NCI-H2081 treated with DMSO at 0.1 percent for 48 hours (cell line): ENCODE measurements at regions not wholly inside any gene's neighbourhood (a gene's known extent, or its start where the extent isn't known, plus 50 kb on each side); places are given as distances from the start of the nearest gene placed in this dataset.
"Not testable (repeated sequence)": the region's sequence is repeated elsewhere in the genome, so short reads cannot be mapped to it uniquely, and the experiment has no call there.

Experiments used
- DNase-seq: peaks from one replicate; lab custom pipeline; 2025; lab: John Stamatoyannopoulos, UW

DNA sequence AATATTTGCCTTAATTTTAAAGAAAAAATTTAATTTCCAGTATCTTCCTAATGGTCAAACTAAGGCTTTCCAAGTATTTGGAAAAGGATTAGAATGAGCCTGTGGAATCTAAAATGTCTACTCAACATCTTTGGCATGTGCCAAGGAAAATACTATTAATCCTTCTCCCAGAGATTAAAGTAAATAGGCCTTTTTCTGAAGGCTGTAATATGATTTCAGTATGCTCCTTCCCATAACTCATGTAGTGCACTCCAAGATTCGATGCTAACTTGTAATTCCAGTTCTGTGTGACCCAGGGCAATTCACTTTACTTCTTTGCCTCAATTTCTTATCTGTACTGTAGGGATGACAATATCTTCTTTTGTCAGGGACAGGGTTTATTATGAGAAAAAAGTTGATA is 196.9 kb downstream of the ZIC5 start:
- no peak for DNase-seq

DNA sequence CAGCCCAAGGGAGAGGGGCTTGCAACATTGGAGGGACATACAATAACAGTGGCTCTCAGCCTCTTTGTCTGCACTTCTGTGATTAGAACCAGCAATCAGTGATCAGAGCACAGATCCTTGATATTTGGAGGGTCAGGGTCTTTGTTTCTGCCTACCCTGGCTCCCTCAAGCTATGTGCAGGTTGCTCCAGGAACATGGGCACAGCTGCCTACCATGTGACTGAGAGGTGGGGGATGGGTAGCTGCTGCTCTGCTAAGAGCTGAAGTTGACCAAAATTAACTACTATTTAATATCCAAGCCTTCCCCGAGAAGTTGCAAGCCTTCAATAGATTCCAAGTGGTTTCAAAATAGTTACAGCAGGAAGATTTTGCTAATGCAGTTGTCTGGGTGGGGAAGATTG is 202.6 kb downstream of the ZIC5 start:
- no peak for DNase-seq

DNA sequence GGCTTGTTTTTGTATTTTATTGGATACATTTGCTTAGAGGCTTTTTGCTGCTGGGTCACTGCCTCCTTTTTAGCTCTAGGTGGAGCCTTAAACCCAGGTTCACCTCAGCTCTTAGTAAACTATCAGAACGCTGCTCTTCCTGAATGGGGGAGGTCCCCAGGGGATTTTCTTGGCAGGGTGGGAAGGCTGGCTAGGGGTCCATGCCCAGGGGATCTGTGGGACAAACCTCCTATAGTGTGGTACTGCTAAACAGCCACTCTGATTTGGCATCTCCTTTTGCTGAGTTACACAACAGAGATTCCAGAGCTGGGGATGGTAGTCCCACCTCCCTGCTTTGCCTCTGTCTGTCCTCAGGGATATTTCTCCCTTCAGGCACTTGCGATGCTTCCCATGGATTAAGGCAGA is 204.9 kb downstream of the ZIC5 start:
- peak; percentile 20 for DNase-seq

DNA sequence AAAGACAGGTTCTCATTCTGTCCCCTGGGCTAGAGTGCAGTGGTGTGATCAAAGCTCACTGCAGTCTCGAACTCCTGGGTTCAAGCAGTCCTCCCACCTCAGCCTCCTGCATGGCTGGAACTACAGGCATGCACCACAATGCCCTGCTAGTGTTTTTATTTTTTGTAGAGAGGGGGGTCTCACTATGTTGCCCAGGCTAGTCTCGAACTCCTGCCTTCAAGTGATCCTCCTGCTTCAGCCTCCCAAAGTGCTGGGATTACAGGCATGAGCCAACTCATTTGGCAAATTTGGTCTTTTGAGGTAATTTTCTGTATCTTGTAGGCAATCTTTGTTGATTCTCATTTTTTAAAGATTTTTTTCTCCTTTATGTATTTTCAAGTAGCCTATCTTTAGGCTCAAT is 205.7 kb downstream of the ZIC5 start:
- no peak for DNase-seq

DNA sequence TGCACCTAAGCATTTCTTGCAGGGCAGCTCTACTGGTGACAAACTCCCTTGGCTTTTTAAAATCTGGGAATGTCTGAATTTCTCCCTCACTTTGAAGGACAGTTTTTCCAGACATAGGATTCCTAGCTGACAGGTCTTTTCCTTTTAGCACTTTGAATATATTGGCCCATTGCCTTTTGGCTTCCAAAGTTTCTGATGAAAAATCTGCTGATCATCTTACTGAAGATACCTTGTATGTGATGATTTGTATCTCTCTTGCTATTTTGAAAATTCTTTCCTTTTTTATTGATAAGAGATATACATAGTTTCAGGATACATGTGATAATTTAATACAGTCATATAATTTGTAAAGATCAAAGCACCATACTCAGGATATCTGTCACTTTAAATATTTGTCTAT is 211.1 kb downstream of the ZIC5 start:
- no peak for DNase-seq

DNA sequence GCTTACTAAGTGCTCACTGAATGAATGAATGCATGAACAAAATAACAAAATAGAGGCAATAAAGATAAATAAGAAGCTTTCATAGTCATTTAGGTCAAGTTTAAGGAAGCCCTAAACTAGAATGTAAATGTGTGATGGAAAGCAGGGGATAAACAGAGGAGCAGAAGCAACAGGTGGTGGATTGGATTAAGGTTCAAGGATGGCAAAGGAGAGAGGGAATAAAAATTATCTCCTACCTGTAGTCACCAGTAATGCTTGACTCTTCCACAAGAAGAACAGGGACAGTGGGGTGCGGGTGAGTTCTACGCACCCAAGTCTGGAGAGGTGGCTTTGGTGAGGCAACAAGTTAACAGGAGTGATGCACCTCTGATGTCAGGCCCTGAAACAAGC is 212.4 kb downstream of the ZIC5 start:
- DNase-seq = no peak

DNA sequence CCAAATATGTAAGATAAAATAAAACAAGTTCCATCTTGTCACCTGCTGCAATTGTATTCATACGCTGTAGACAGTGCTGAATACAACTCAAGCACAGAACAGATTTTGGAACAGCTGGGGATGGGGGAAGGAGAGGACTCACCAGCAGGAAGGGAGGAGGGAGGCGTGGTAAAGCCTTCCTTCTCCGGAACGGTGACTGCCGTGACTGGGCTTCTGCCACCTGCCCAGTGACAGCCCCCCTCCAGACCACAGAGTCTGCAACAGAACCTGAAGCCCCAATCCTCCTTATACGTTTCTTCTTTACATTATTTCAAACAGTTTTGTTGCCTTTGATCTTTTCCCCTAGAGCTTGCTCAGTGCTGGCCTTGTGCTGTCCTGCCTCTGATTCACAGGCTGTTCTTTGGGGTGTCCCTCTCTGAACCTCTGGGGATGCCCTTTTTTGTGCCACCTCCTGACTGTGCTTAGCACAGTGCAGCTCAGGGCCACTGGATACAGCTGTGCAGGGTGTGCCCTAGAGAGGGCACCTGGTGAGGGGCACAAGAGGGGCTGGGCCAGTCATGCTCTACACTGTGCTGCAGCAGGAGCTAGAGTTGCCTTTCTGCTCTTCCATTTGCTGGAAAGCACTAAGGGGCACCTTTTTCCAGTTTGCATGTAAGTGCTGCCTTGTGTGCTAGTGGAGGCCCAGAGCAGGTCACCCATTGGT is 213.0 kb downstream of the ZIC5 start:
- DNase-seq = peak; percentile 53

DNA sequence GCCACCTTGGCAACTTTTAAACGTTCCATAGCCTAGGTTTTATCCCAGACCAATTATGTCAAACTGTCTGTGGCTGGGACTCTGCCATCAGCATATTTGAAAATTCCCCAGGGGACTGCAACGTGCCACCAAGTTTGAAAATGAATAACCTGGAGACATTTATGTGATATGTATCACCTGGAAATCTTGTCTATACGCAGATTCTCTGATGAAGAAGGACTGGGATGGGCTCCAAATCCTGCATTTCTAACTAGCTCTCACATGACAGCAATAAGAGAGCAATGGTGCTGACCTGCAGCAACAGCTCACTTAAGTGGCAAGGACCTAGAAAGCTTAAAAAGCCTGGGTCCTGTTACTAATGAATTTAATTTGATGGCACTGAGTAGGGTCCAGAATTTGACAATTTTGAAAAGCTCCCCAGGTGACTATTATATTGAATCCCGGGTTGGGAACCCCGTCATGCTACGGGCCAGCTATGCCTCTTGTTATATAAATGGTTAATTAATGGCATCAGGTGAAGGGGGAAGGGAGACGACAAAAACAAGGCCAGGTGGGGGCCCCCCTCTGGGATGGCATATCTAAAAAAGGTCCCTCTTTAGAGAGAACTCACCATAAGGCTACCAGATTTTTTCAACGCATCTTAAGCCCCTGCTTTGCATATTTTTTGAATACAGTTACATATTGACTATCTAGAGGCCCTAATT is 213.7 kb downstream of the ZIC5 start:
- peak; percentile 82 for DNase-seq

DNA sequence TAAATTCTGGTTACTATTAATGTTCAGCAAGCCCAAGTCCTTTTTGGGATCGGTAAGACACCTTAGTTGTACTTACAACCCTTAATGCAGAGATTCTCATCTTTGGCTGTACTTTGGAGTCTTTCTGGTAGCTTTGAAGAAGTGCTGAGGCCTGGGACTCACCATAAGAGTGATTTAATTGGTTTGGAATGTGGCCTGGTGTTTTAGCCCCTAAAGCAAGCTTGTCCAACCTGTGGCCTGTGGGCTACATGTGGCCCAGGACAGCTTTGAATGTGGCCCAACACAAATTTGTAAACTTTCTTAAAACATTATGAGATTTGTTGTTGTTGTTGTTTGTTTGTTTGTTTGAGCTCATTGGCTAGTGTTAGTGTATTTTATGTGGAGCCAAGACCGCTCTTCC is 215.3 kb downstream of the ZIC5 start:
- DNase-seq = no peak

DNA sequence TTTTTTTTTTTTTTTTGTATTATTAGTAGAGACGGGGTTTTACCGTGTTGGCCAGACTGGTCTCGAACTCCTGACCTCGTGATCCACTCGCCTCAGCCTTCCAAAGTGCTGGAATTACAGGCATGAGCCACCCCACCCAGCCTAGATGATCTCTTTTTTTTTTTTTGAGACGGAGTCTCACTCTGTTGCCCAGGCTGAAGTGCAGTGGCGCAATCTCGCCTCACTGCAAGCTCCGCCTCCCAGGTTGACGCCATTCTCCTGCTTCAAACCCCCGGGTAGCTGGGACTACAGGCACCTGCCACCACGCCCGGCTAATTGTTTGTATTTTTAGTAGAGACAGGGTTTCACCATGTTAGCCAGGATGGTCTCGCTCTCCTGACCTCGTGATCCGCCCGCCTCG is 216.8 kb downstream of the ZIC5 start:
- DNase-seq = not testable (repeated sequence)

DNA sequence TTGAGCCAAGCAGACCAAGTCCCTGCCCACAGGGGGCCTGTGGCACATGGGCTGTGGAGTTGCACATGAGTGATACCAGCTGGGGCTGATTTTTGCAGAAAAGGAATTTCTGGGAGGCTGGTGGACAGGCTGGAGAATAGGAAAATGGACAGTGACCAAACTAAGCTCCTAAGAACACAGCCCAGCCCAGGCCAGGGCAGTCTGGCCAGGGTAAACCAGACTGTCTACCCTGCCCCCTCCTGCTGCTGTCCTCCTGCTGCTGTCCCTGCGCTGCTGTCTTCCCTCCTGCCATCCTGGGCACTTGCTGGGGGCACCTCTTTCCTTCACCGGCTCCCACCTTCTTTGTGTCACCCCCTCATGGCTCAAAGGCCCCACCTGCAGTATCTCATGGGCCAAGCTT is 219.2 kb downstream of the ZIC5 start:
- DNase-seq = no peak

DNA sequence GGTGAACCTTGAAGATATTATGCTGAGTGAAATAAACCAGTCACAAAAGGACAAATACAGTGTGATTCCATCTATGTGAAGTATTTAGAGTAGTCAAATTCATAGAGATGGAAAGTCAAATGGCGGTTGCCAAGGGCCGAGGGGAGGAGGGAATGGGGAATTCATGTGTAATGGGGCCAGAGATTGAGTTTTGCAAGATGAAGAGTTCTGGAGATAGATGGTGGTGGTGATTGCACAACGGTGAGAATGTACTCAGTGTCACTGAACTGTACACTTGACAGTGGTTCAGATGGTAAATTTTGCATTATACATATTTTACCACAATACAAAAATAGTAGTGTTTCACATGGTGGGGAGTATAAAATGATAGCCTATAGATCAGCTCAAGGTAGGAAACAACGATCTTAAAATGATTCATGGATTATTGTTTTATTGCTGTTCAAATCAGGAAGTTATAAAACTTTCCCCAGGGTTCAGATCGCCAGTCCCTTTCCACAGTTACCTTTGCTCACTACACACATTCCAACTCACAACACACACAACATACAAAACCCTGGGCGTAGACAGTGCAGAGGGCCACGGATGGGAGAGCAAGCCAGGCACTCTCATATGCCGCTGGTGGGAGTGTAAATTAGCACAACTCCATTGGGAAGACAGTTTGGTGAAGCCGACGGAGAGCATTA is 219.9 kb downstream of the ZIC5 start:
- no peak for DNase-seq

DNA sequence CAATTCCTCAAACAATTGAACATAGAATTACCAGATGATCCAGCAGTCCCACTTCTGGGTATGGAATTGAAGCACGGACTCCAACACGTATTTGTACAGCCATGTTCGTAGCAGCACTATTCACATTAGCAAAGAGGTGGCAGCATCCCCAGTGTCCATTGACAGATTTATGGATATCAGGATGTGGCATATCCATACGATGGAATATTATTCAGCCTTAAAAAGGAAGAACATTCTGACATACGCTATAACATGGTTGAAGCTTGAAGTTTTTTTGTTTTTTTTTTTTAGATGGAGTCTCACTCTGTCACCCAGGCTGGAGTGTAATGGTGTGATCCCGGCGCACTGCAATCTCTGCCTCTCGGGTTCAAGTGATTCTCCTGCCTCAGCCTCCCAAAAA is 220.6 kb downstream of the ZIC5 start:
- DNase-seq = no peak

DNA sequence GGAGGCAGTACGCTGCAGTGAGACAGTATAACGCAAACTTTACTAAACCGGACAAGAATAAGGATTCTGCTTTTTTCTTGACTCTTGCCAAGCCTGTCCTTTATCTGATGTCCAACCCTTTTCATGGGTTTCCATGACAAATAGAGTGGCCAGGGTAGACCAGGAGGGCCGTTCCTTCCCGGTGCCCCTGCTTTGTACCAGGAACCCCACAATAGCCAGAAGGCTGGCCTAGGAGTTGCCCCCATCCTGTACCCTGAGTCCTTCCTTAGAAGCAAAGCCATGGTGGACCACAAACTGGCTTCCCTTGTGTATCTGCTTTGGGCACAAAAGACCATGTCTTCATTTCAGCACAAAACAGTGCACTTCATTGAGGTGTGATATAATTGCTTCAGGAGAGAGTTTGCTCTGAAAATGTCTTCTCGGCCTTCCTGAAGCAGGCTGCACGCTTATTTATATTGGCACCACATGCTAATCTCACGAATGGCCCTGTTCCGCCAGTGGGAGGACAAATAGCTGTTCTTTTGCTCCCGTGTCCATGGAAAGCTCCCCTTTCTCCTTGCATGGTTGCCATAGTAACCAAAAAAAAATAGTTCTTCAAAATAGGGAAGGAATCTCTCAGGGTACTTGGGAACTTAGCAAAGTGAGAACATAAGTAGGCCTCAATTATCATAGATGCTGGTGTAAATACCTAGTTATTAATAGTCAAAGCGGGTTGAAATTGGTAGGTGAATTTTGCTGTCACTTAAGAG is 222.1 kb downstream of the ZIC5 start:
- no peak for DNase-seq

DNA sequence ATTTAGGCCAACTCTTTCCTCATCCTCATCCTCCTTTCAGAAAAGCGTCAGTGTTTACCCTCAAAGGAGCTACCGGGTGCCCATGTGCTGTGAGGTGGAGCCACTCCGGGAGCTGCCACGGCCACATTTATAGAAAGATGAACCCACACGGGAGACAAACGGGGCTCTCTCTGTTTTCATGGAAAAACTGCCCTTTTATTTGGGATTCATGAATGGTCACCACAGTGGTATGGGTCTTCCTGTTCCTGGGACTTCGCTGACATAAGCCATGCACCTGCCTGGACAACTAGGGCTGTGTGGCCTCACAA is 224.2 kb downstream of the ZIC5 start:
- no peak for DNase-seq

DNA sequence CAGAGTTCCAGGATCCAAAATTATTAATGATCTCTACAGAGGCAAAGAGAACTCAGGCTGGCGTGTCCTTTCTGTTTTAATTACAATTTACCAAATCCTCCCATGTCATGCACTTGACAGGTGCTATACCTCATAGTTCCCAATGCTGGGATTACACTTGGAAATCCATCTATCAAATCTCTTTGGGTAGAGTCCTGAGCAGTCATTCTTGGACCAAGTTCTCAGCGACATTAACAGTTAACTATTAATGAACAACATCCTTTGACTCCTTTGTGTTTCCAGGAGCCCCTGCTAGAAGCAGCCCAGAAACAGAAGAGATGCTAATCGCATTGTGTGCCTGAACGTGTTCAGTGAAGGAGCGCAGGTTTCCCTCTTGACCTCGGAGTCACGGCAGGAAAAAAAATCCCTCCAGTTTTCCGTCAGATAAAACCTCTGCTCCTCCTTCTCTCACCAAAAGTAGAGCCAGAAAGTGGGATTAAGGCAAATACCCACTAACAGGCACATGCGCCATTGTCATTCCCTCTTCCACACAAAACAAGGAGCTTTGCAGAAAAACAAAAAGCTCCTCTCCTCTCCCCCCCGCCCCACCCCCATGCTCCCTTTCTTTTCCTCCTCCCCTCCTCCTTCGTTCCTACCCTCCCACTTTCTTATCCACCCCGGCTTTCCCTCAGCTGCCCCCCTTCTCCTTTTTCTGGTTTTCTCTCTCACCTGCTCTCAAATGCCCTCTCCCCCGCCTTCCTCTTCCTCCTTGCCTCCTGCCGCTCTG is 224.7 kb downstream of the ZIC5 start:
- no peak for DNase-seq

DNA sequence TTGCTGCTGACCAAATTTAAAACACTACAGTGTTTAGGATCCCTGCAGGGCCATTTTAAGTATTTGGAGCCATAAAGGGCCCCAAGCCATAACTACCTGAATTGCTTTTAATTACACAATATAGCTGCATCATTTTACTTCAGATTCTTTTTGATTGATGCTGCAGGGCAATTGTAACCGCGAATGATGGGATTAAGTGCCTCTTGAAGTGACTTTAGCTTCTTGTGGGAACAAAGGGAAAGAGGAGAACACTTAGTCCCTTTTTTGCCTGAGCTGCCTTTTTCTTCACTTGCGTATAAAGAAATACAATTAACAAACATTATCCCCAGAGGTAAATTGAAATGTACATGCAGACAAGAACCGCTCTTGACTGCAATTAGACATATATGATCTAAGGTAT is 228.5 kb downstream of the ZIC5 start:
- DNase-seq = peak; percentile 57

DNA sequence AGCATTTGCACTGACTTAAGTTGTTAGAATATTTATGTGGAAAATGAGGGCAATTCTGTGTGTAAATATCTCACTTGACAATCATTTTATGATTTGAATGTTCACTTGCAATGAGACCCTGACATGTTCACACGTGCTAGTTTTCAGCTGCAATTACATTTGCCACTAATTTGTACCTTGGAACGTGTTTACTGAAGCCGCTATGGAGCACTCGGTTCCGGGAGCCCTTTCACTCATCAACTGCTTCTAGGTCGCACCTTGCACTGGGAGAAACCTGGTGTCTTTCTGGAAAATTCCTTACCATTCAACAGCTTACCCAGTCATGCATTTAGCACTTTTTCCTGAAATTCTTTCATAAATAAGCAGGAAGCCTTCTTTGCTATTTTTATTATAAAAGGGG is 229.6 kb downstream of the ZIC5 start:
- peak; percentile 40 for DNase-seq

DNA sequence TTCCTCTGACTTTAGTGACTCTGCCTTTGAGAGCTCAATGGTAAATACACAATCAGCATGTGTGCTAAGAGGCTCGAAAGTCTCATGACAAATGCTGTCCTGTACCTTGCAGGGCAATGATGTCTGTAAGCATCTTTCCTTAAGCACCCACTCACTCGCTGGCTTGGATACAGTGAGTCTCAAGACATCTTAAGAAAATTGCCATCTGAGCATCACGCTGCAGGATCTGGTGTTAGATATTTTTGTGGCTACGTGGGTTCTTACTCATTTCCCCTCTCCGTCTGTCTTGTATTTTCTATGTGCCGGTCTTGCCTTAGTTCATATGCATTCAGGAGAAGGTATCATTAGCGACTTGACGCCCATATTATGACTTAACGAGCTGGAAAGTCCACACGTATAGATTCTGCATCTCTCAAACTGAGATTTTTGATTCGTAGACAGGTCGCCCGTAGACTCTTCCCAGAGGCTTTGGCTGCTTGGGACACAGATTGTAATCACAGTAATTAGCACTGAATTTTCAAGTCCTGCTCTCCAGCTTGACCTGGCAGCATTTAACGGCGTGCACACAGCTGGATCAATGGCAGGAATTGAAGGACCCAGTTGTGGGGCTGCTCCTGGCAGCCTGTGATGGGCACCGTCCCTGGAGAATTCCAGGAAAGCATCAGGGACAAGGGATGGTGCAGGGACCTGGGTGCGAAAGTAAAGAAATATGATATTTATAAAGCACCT is 231.2 kb downstream of the ZIC5 start:
- no peak for DNase-seq

DNA sequence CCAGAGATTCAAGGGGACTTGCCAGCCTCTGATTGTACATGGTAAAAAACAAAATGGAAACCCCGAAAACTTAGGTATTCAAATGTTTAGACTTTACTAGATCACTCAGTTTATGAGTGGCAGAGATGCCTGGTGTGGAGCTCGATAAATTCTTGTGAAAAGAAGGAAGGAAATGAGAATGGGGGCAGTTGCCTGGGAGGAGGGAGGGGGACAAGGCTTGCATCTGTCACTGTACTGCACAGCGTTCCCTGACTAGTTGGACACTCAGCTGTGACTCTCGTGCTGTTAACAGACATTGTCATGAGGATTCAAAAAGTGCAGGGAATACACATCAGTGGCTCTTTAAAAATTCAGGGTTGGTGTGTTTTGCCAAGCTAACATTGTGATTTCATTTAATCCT is 232.9 kb downstream of the ZIC5 start:
- DNase-seq = no peak

DNA sequence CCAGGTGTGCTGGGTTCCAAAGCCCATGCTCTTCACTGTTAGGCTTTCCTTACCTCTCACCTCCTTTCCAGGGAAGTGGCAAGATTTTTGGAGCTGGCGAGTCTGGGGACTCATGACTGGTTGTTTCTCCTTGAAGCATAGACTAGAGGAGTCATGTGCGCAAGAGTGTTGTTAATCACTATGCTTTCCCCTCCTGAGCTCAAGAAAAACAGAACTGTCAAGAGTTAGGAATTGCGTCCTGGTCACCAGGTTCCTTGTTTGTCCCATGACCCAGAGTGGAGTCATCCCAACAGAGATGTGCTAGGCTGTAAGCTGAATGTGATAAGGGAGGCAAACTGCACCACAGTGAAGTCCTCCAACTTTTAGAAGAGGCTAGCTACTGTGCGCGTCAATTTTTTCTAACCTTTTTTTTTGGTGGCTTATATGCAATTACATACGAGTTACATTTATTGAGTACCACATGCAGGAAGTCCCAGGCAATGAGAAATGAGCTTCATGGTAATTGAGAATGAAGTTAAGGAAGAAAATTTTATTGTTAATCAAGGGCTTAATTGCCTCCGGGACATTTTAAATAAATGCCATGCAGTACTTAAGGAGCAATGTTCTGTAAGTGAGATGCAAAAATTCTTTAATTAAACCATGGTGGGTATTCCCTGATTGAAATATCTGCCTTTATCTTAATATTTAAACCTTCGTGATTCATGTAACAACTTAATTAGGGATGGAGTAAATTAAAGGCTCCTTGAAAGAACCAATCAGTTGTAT is 233.9 kb downstream of the ZIC5 start:
- no peak for DNase-seq
